ENCODE measurements at regions not wholly inside any gene's neighbourhood (a gene's known extent, or its start where the extent isn't known, plus 50 kb on each side); places are given as distances from the start of the nearest gene placed in this dataset.

DNA sequence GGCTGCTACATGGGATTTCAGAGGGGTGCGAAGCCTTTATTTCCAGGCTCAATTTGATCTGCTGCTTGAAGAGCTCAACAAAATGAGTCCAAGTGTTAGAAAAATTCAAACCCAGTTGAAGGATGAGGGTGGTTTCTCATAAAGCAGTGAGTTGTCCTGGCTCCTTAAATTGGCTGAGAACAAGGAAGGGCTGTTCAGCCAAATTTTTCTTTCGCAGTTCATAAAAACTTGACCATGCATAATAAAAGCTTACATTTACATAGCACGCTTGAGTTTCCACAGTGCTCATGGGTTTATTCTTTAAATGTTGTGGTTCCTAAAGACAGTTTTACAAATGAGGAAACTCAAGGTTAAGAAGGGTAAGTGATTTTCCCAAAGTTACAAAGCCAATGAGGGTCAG lies 174.4 kb upstream of the FOXA2 start:
- TF ChIP-seq POLR2A (IDR thresholded peaks at IDR 0.05; ENCODE audit: low read depth, low read length), result no peak
- TF ChIP-seq SPI1 (IDR thresholded peaks at IDR 0.05; ENCODE audit: low read depth, low read length), result no peak
- no peak for TF ChIP-seq POLR2AphosphoS5 (IDR thresholded peaks at IDR 0.05; ENCODE audit: low read depth, low read length)
- TF ChIP-seq PAX5 (IDR thresholded peaks at IDR 0.05; ENCODE audit: insufficient read depth, low read length, severe bottlenecking), result no peak
- no peak for TF ChIP-seq TAF1 (IDR thresholded peaks at IDR 0.05; ENCODE audit: low read depth, low read length)
- no peak for TF ChIP-seq POU2F2 (IDR thresholded peaks at IDR 0.05; ENCODE audit: low read depth, low read length)
